CD8-positive, alpha-beta memory T cell (primary cell): ENCODE measurements at regions not wholly inside any gene's neighbourhood (a gene's known extent, or its start where the extent isn't known, plus 50 kb on each side); places are given as distances from the start of the nearest gene placed in this dataset.

Experiments
- CTCF ChIA-PET: fragments of 350-600 bp; sonication (Branson Sonifier 250); formaldehyde crosslinking; loops from one replicate; lab custom pipeline; 2021; ENCODE audit warnings: antibody characterized with exemption; lab: Charles Lee
- POLR2A ChIA-PET: fragments of 350-600 bp; sonication (Branson Sonifier 250); formaldehyde crosslinking; loops from one replicate; lab custom pipeline; 2021; ENCODE audit warnings: antibody characterized with exemption; lab: Charles Lee
- DNase-seq, 5 donors: peaks; one replicate each; pipeline versions ENCODE4 v3.0.0 to v3.0.0-alpha.2; 2020 to 2022; ENCODE audit warnings: mixed read lengths in 1 of 5
- H3K27ac ChIP-seq: one replicate; pipeline ENCODE4 v1.7.0; 2013; ENCODE audit warnings: low read depth, mild to moderate bottlenecking, low read length, moderate library complexity
- H3K27me3 ChIP-seq: 2 replicates; pipeline ENCODE4 v1.7.0; 2013; ENCODE audit warnings: low read length, mild to moderate bottlenecking; ENCODE audit not compliant: insufficient read depth, poor library complexity, severe bottlenecking
- H3K36me3 ChIP-seq: 2 replicates; pipeline ENCODE4 v1.7.0; 2013; ENCODE audit warnings: mild to moderate bottlenecking, low read length, moderate library complexity; ENCODE audit not compliant: insufficient read depth
- H3K4me1 ChIP-seq: 2 replicates; pipeline ENCODE4 v1.7.0; 2013; ENCODE audit warnings: mild to moderate bottlenecking, low read length, moderate library complexity; ENCODE audit not compliant: insufficient read depth
- H3K4me3 ChIP-seq: 2 replicates; pipeline ENCODE4 v1.7.0; 2013; ENCODE audit warnings: mild to moderate bottlenecking, low read length
- H3K9me3 ChIP-seq: 2 replicates; pipeline ENCODE4 v1.7.0; 2013; ENCODE audit warnings: mild to moderate bottlenecking, low read length
- H3K27ac Mint-ChIP-seq, 8 donors: one replicate each; pipeline ENCODE4 v1.8.0; 2020 to 2021; ENCODE audit warnings: mixed read lengths in 8 of 8, mild to moderate bottlenecking in 6 of 8, inconsistent platforms in 3 of 8, moderate library complexity in 3 of 8
- H3K27me3 Mint-ChIP-seq, 2 donors: one replicate each; pipeline ENCODE4 v1.8.0; 2020 to 2021; ENCODE audit warnings: mixed read lengths in 2 of 2, mild to moderate bottlenecking in 1 of 2, moderate library complexity in 1 of 2
- H3K36me3 Mint-ChIP-seq, 3 donors: one replicate each; pipeline ENCODE4 v1.8.0; 2020 to 2021; ENCODE audit warnings: mixed read lengths in 3 of 3, inconsistent platforms in 1 of 3, mild to moderate bottlenecking in 1 of 3
- H3K4me1 Mint-ChIP-seq, 3 donors: one replicate each; pipeline ENCODE4 v1.8.0; 2020 to 2021; ENCODE audit warnings: mixed read lengths in 3 of 3, inconsistent platforms in 1 of 3, mild to moderate bottlenecking in 1 of 3
- H3K4me3 Mint-ChIP-seq, 7 donors: one replicate each; pipeline ENCODE4 v1.8.0; 2020 to 2021; ENCODE audit warnings: mixed read lengths in 7 of 7, mild to moderate bottlenecking in 6 of 7, moderate library complexity in 4 of 7, inconsistent platforms in 2 of 7
- H3K9me3 Mint-ChIP-seq, 5 donors: one replicate each; pipeline ENCODE4 v1.8.0; 2020 to 2022; ENCODE audit warnings: mixed read lengths in 5 of 5, mild to moderate bottlenecking in 3 of 5, moderate library complexity in 2 of 5, inconsistent platforms in 1 of 5

DNA sequence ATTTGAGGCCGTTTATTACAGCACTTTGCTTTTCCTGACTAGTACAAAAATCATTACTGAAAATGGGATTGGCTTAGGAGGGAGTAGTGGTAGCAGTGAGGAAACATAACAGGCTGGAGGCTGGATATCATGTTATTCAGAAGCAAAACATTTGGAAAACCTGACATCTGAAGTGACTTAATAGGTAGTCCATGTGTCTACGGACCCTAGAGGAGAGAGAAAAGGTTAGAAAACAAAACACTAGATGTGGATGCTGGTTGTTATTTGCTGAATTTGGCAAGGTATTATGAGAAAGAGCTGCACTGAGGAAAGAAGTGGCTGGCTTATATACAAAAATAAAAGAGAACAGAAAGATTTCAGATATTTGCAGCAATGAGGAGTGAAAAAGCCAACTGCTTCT lies 139.9 kb downstream of the MEX3B start:
- H3K4me1 Mint-ChIP-seq, result no peaks in the 10 kb centered on the region
- CTCF ChIA-PET, result no interaction called here
- H3K4me1 ChIP-seq, result no peaks in the 10 kb centered on the region
- no peaks in the 10 kb centered on the region for H3K36me3 ChIP-seq
- no peaks in the 10 kb centered on the region for H3K9me3 ChIP-seq
- peaks cover 4% of the 10 kb centered on the region in 2 donors for H3K27me3 Mint-ChIP-seq
- H3K4me3 ChIP-seq, result no peak overlapping the region
- H3K4me3 Mint-ChIP-seq, result no peak overlapping the region
- POLR2A ChIA-PET, result no interaction called here
- no peak overlapping the region for H3K27ac Mint-ChIP-seq
- no peaks in the 10 kb centered on the region for H3K9me3 Mint-ChIP-seq
- DNase-seq, result no peak
- H3K36me3 Mint-ChIP-seq, result no peaks in the 10 kb centered on the region
- no peak overlapping the region for H3K27ac ChIP-seq
- H3K27me3 ChIP-seq, result peaks cover 3% of the 10 kb centered on the region

DNA sequence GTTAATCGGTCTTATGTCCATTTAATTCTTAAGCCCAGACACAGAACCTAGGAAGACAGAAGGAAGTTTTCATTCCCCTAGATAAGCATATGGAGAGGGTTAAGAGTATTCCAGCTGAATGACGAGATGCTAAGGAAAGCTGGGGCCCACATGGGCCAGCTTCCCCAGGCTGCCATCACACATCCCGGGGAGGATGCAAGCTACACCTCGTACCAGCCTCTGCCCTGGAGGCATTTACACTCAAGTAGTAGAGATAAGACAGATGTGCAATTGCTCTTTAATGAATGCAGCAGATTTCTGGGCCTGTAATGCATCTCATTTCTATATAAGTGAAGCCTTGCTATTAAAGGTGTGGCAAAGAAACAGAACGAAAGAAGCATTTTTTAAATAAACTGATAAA lies 144.5 kb downstream of the MEX3B start:
- Mint-ChIP-seq H3K9me3 (no peaks in the 10 kb centered on the region), H3K27me3 (peaks cover 6 to 9% of the 10 kb centered on the region in 2 donors), H3K4me3 (no peak overlapping the region), H3K4me1 (no peaks in the 10 kb centered on the region), H3K36me3 (no peaks in the 10 kb centered on the region), H3K27ac (no peak overlapping the region)
- Histone ChIP-seq H3K4me3 (no peak overlapping the region), H3K4me1 (no peaks in the 10 kb centered on the region), H3K9me3 (no peaks in the 10 kb centered on the region), H3K27ac (no peak overlapping the region), H3K27me3 (peaks cover 3% of the 10 kb centered on the region), H3K36me3 (no peaks in the 10 kb centered on the region)
- ChIA-PET CTCF (no interaction called here), POLR2A (no interaction called here)
- DNase-seq, result no peak

DNA sequence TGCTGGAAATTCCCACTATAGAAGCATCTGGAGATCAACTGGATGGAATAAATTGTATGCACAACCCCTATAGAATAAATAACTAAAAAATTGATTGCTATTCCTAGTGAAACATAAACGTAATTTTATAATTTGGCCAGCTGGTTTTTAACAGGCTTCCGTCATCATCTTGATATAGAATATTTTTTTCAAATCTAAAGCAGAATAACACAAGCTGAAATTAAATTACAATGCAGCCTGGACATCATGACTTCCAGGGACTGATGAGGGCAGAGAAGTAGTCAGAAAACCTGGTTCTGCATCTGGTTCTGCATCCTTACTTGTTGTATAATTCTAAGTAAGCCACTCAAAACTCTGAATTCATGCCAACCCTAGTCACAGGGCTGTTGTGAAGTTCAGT lies 146.1 kb downstream of the MEX3B start:
- Histone ChIP-seq H3K27ac (no peak overlapping the region), H3K4me1 (no peaks in the 10 kb centered on the region), H3K4me3 (no peak overlapping the region), H3K9me3 (no peaks in the 10 kb centered on the region), H3K27me3 (no peaks in the 10 kb centered on the region), H3K36me3 (no peaks in the 10 kb centered on the region)
- ChIA-PET POLR2A (no interaction called here), CTCF (no interaction called here)
- Mint-ChIP-seq H3K9me3 (no peaks in the 10 kb centered on the region), H3K4me1 (no peaks in the 10 kb centered on the region), H3K4me3 (no peak overlapping the region), H3K27ac (no peak overlapping the region), H3K27me3 (peaks cover 6 to 9% of the 10 kb centered on the region in 2 donors), H3K36me3 (no peaks in the 10 kb centered on the region)
- DNase-seq, result no peak

DNA sequence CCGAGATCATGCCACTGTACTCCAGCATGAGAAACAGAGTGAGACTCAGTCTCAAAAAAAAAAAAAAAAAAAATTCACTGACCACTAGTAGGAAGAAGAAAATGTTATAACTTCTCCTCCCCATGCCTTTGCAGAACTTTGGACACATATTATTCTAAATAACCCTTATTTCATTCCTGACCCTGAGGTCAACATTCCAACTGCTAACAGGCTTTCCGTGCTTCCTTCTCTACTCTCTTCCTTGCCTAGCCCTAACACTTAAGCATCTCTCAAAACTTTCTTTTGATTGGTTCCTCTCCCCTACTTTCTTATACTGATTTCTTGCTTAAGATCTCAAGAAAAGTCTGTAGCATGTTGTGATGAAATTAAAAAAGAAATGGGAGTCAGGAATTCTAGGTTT lies 146.8 kb downstream of the MEX3B start:
- Histone ChIP-seq H3K9me3 (no peaks in the 10 kb centered on the region), H3K36me3 (no peaks in the 10 kb centered on the region), H3K27me3 (no peaks in the 10 kb centered on the region), H3K4me1 (no peaks in the 10 kb centered on the region), H3K27ac (no peak overlapping the region), H3K4me3 (no peak overlapping the region)
- DNase-seq, result no peak
- POLR2A ChIA-PET, result no interaction called here
- H3K36me3 Mint-ChIP-seq, result no peaks in the 10 kb centered on the region
- H3K27me3 Mint-ChIP-seq, result peaks cover 6 to 13% of the 10 kb centered on the region in 2 donors
- H3K9me3 Mint-ChIP-seq, result no peaks in the 10 kb centered on the region
- no peak overlapping the region for H3K27ac Mint-ChIP-seq
- H3K4me3 Mint-ChIP-seq, result no peak overlapping the region
- CTCF ChIA-PET, result no interaction called here
- H3K4me1 Mint-ChIP-seq, result no peaks in the 10 kb centered on the region

DNA sequence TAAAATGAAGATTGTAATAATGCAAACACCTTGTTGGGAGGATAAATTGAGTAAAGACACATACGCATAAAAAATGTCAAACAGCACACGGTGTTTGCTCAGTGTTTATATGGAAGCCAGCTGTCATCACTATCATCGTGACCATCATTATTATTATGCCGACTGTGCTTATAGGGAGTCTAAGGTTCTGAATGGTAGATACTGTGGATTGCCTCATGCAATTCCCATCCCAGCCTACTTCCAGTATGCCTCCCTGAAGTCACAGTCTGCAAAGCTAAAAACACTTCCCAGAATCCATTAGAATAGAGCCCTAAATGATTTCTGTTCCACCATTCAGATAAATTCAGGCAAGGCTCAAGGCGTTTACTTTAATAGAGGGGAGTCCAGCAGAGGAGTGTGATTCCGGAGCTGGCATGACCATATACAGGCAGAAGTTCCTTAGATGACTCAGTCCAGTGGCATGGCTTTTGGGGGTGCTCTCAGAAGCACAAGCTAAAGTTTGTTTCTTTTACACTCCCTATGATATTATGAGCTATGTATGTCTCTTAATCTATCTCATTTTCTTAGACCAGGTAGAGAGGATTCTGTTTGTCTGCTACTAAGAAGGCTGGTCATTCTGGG lies 148.7 kb downstream of the MEX3B start:
- H3K4me3 Mint-ChIP-seq, result no peak overlapping the region
- H3K36me3 Mint-ChIP-seq, result no peaks in the 10 kb centered on the region
- CTCF ChIA-PET, result no interaction called here
- POLR2A ChIA-PET, result no interaction called here
- no peak for DNase-seq
- H3K27ac ChIP-seq, result no peak overlapping the region
- no peaks in the 10 kb centered on the region for H3K27me3 ChIP-seq
- H3K27me3 Mint-ChIP-seq, result peaks cover 5 to 13% of the 10 kb centered on the region in 2 donors
- no peak overlapping the region for H3K27ac Mint-ChIP-seq
- no peaks in the 10 kb centered on the region for H3K9me3 Mint-ChIP-seq
- no peaks in the 10 kb centered on the region for H3K4me1 Mint-ChIP-seq
- no peaks in the 10 kb centered on the region for H3K9me3 ChIP-seq
- H3K4me1 ChIP-seq, result no peaks in the 10 kb centered on the region
- H3K4me3 ChIP-seq, result no peak overlapping the region
- no peaks in the 10 kb centered on the region for H3K36me3 ChIP-seq

DNA sequence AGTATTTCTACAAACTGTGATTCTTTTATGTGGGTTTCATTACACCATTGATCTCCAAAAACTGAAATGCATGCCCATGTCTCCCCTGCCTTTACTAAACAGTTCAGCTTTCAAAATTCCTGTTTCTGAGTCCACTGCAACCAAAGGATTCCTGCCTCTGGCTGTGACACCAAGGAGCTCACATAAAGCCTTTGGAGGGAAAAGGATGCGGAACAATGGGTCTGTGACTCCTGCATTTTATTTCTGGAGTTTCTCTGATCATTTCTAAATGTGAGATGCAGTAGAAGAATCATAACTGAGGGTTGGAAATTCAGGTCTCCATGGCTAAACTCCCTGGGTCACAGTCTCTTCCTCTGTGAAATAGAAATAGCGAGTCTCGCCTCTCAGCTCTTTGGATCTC lies 149.5 kb downstream of the MEX3B start:
- no peak overlapping the region for H3K4me3 ChIP-seq
- no peaks in the 10 kb centered on the region for H3K4me1 ChIP-seq
- peaks cover 2 to 13% of the 10 kb centered on the region in 2 donors for H3K27me3 Mint-ChIP-seq
- no peaks in the 10 kb centered on the region for H3K27me3 ChIP-seq
- H3K9me3 Mint-ChIP-seq, result no peaks in the 10 kb centered on the region
- no peaks in the 10 kb centered on the region for H3K36me3 Mint-ChIP-seq
- POLR2A ChIA-PET, result no interaction called here
- no peak overlapping the region for H3K4me3 Mint-ChIP-seq
- DNase-seq, result no peak
- CTCF ChIA-PET, result no interaction called here
- no peaks in the 10 kb centered on the region for H3K36me3 ChIP-seq
- no peaks in the 10 kb centered on the region for H3K4me1 Mint-ChIP-seq
- H3K9me3 ChIP-seq, result no peaks in the 10 kb centered on the region
- no peak overlapping the region for H3K27ac ChIP-seq
- H3K27ac Mint-ChIP-seq, result no peak overlapping the region

DNA sequence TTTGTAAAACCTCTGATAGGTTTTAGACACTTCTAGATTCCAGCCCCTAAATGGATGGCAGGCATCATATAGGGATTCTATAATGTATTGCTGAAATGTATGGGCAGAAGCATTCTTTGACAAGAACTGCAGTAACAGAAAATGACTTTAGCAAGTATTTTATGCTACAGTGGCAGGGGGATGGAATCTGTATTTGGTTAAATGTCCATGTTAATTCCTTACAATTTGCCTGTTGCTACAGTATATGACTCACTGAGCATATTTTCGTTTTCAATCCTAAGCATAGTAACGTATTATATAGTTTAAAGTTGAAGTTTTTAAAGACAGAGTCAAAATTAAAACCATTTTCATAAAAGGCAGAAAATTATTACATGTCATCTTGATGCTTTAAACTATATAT lies 150.1 kb downstream of the MEX3B start:
- H3K4me3 Mint-ChIP-seq, result no peak overlapping the region
- H3K27me3 Mint-ChIP-seq, result peaks cover 2 to 11% of the 10 kb centered on the region in 2 donors
- no peaks in the 10 kb centered on the region for H3K4me1 Mint-ChIP-seq
- Histone ChIP-seq H3K4me1 (no peaks in the 10 kb centered on the region), H3K9me3 (no peaks in the 10 kb centered on the region), H3K27me3 (no peaks in the 10 kb centered on the region), H3K27ac (no peak overlapping the region), H3K36me3 (no peaks in the 10 kb centered on the region), H3K4me3 (no peak overlapping the region)
- ChIA-PET CTCF (no interaction called here), POLR2A (no interaction called here)
- H3K27ac Mint-ChIP-seq, result no peak overlapping the region
- no peaks in the 10 kb centered on the region for H3K9me3 Mint-ChIP-seq
- DNase-seq, result no peak
- H3K36me3 Mint-ChIP-seq, result no peaks in the 10 kb centered on the region

DNA sequence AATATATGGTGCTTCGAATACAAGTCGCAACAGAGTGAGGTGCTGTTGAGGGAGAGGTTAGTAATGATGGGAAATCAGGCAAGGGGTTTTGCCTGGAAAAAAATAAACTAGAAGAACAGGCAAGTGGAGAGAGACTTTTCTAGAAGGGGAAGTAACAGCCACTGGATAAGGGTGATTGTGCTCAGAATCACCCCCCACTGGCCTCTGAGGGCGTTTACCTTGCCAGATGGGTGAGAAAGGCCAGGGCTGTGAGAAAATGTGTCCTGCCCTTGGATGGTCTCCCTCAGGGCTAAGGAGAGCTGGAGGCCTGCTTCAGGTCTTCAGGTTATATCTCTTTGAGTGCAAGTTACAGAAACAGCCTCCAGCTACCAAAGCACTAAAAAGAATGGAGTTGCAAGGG lies 151.8 kb downstream of the MEX3B start:
- Histone ChIP-seq H3K27me3 (no peaks in the 10 kb centered on the region), H3K4me3 (no peak overlapping the region), H3K27ac (no peak overlapping the region), H3K9me3 (no peaks in the 10 kb centered on the region), H3K4me1 (no peaks in the 10 kb centered on the region), H3K36me3 (no peaks in the 10 kb centered on the region)
- ChIA-PET POLR2A (no interaction called here), CTCF (no interaction called here)
- no peaks in the 10 kb centered on the region for H3K9me3 Mint-ChIP-seq
- H3K4me1 Mint-ChIP-seq, result no peaks in the 10 kb centered on the region
- peaks cover 2 to 7% of the 10 kb centered on the region in 2 donors for H3K27me3 Mint-ChIP-seq
- no peak overlapping the region for H3K4me3 Mint-ChIP-seq
- no peak for DNase-seq
- no peaks in the 10 kb centered on the region for H3K36me3 Mint-ChIP-seq
- no peak overlapping the region for H3K27ac Mint-ChIP-seq
